ENCODE measurements at regions not wholly inside any gene's neighbourhood (a gene's known extent, or its start where the extent isn't known, plus 50 kb on each side); places are given as distances from the start of the nearest gene placed in this dataset.
"Not testable (repeated sequence)": the region's sequence is repeated elsewhere in the genome, so short reads cannot be mapped to it uniquely, and the experiment has no call there.

DNA sequence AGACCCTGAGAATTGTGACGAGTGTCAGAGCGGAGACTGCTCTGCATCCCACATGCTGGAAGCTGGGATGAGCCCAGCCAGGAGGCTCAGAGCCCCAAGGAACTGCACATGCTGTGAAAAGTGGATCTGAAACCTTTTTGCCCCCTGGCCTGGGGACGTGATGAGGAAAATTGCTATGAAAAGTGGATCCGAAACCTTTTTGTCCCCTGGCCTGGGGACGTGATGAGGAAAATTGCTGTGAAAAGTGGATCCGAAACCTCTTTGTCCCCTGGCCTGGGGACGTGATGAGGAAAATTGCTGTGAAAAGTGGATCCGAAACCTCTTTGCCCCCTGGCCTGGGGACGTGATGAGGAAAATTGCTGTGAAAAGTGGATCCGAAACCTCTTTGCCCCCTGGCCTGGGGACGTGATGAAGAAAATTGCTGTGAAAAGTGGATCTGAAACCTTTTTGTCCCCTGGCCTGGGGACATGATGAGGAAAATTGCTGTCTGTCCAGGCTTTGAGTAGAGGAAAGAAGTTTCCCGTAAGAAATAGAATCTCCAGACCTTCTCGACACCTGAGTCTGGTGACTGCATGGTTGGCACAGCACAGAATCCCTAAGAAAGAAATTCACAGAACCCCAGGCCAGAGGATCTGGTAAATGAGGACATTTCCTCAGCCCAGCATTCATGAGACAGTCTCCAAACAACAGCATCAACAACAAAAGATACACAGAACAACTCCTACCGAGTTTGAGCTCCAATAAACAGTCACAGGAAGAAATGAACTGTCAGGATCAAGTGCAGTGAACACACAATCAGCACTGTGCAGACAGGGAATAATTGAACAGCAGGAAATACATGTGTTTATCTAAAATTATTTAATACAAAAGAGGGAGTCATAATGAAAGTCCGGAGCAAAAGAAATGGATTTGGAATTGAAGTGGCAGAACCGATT is 188.8 kb downstream of the LAT start:
- ATAC-seq (ENCODE audit: insufficient number of reproducible peaks, low FRiP score, low read depth); H3K27ac ChIP-seq; DNase-seq (ENCODE audit: low spot score); H3K9me3 ChIP-seq; H3K4me1 ChIP-seq (ENCODE audit: control insufficient read depth in 1 of 2, low read depth in 2 of 2); H3K36me3 ChIP-seq; H3K27me3 ChIP-seq (replicated peaks; ENCODE audit: insufficient read depth); H3K4me3 ChIP-seq: not testable (repeated sequence)

- not testable (repeated sequence) for H3K4me1 ChIP-seq (ENCODE audit: control insufficient read depth in 1 of 2, low read depth in 2 of 2); H3K4me3 ChIP-seq; H3K27ac ChIP-seq; DNase-seq (ENCODE audit: low spot score); H3K9me3 ChIP-seq; H3K36me3 ChIP-seq; ATAC-seq (ENCODE audit: insufficient number of reproducible peaks, low FRiP score, low read depth); H3K27me3 ChIP-seq (replicated peaks; ENCODE audit: insufficient read depth)
These were observed 187.4 kb downstream of the LAT start for GRCh38 chr16:29172098-29172724.

GRCh38 chr16:29171296-29171695 is 186.4 kb downstream of the LAT start:
- not testable (repeated sequence) for H3K36me3 ChIP-seq; H3K9me3 ChIP-seq; DNase-seq (ENCODE audit: low spot score); H3K4me1 ChIP-seq (ENCODE audit: control insufficient read depth in 1 of 2, low read depth in 2 of 2); H3K4me3 ChIP-seq; H3K27ac ChIP-seq; H3K27me3 ChIP-seq (replicated peaks; ENCODE audit: insufficient read depth); ATAC-seq (ENCODE audit: insufficient number of reproducible peaks, low FRiP score, low read depth)

GRCh38 chr16:29170393-29171119 is 185.7 kb downstream of the LAT start:
- not testable (repeated sequence) for H3K27ac ChIP-seq

GRCh38 chr16:29169295-29169994 is 184.6 kb downstream of the LAT start:
- not testable (repeated sequence) for H3K4me1 ChIP-seq (ENCODE audit: control insufficient read depth in 1 of 2, low read depth in 2 of 2); H3K9me3 ChIP-seq; H3K27ac ChIP-seq; DNase-seq (ENCODE audit: low spot score); H3K4me3 ChIP-seq; ATAC-seq (ENCODE audit: insufficient number of reproducible peaks, low FRiP score, low read depth); H3K36me3 ChIP-seq; H3K27me3 ChIP-seq (replicated peaks; ENCODE audit: insufficient read depth)

More at GRCh38 chr16:29170393-29171119, 185.7 kb downstream of the LAT start:
- DNase-seq (ENCODE audit: low spot score); H3K36me3 ChIP-seq; H3K9me3 ChIP-seq; H3K4me3 ChIP-seq; H3K27me3 ChIP-seq (replicated peaks; ENCODE audit: insufficient read depth); ATAC-seq (ENCODE audit: insufficient number of reproducible peaks, low FRiP score, low read depth); H3K4me1 ChIP-seq (ENCODE audit: control insufficient read depth in 1 of 2, low read depth in 2 of 2): not testable (repeated sequence)

- not testable (repeated sequence) for ATAC-seq (ENCODE audit: insufficient number of reproducible peaks, low FRiP score, low read depth); H3K4me3 ChIP-seq; H3K36me3 ChIP-seq; DNase-seq (ENCODE audit: low spot score); H3K9me3 ChIP-seq; H3K27ac ChIP-seq; H3K4me1 ChIP-seq (ENCODE audit: control insufficient read depth in 1 of 2, low read depth in 2 of 2); H3K27me3 ChIP-seq (replicated peaks; ENCODE audit: insufficient read depth)
These were observed 183.8 kb downstream of the LAT start for GRCh38 chr16:29168515-29169259.

DNA sequence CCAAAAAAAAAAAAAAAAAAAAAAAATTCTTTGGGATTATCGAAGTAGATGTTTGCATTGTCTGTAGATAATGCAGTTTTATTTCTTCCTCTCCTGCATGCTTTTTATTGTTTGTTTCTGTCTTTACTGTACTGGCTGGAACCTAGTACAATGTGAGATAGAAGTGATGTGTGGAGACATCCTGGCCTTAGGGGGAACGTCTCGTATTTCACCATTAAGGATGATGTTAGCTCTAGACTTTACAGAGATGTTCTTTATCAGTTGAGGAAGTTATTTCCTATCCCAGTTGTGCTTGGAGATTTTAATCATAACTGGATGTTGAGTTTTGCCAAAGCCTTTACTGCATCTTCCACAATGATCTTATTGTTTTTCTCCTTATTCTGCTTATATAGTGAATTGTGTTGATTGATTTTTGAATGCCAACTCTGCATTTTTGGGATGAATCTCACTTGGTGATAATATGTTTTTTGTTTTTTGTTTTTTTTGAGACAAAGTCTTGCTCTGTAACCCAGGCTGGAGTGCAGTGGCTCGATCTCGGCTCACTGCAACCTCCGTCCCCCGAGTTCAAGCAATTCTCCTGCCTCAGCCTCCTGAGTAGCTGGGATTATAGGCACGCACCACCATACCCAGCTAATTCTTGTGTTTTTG is 179.7 kb downstream of the LAT start:
- not testable (repeated sequence) for H3K27me3 ChIP-seq (replicated peaks; ENCODE audit: insufficient read depth); ATAC-seq (ENCODE audit: insufficient number of reproducible peaks, low FRiP score, low read depth)

GRCh38 chr16:29160171-29160570 is 175.3 kb downstream of the LAT start:
- not testable (repeated sequence) for DNase-seq (ENCODE audit: low spot score); H3K27ac ChIP-seq; H3K27me3 ChIP-seq (replicated peaks; ENCODE audit: insufficient read depth); H3K4me3 ChIP-seq; ATAC-seq (ENCODE audit: insufficient number of reproducible peaks, low FRiP score, low read depth); H3K9me3 ChIP-seq; H3K4me1 ChIP-seq (ENCODE audit: control insufficient read depth in 1 of 2, low read depth in 2 of 2); H3K36me3 ChIP-seq

More for the DNA sequence above, 179.7 kb downstream of the LAT start:
- not testable (repeated sequence) for H3K27ac ChIP-seq; H3K4me3 ChIP-seq; H3K9me3 ChIP-seq; H3K36me3 ChIP-seq; H3K4me1 ChIP-seq (ENCODE audit: control insufficient read depth in 1 of 2, low read depth in 2 of 2); DNase-seq (ENCODE audit: low spot score)

- ATAC-seq (ENCODE audit: insufficient number of reproducible peaks, low FRiP score, low read depth); H3K4me1 ChIP-seq (ENCODE audit: control insufficient read depth in 1 of 2, low read depth in 2 of 2); H3K36me3 ChIP-seq; H3K9me3 ChIP-seq; H3K27me3 ChIP-seq (replicated peaks; ENCODE audit: insufficient read depth); H3K4me3 ChIP-seq; H3K27ac ChIP-seq; DNase-seq (ENCODE audit: low spot score): not testable (repeated sequence)
These were observed 174.8 kb downstream of the LAT start for GRCh38 chr16:29159603-29160002.

Measured in thoracic aorta (tissue), 2 donors.